Heart left ventricle (tissue), 16 donors: ENCODE measurements at regions not wholly inside any gene's neighbourhood (a gene's known extent, or its start where the extent isn't known, plus 50 kb on each side); places are given as distances from the start of the nearest gene placed in this dataset.

ENCODE experiments used
- ATAC-seq, 4 donors: fragments of 200-7000 bp; cut with Tn5 transposase; one replicate each; pipeline ENCODE4 v1.9.1; 2020 to 2022; ENCODE audit warnings: moderate library complexity in 4 of 4, mild to moderate bottlenecking in 3 of 4, moderate number of reproducible peaks in 1 of 4
- DNase-seq, 5 donors: peaks; one replicate each; pipeline ENCODE4 v3.0.0-alpha.2; 2020
- H3K27ac ChIP-seq, 12 donors: fragments of 200-600 bp; sonication (generic) in 4 of 12; one replicate each; pipeline versions ENCODE4 v1.5.0 to v1.8.0; 2016 to 2022; ENCODE audit warnings: mild to moderate bottlenecking in 2 of 12
- H3K27me3 ChIP-seq, 9 donors: fragments of 200-600 bp; sonication (generic) in 2 of 9; one replicate each; pipeline versions ENCODE4 v1.5.1 to v1.8.0; 2016 to 2022; ENCODE audit warnings: mild to moderate bottlenecking in 3 of 9
- H3K36me3 ChIP-seq, 9 donors: fragments of 200-600 bp; sonication (generic) in 2 of 9; one replicate each; pipeline versions ENCODE4 v1.5.0 to v1.8.0; 2018 to 2022; ENCODE audit warnings: mild to moderate bottlenecking in 2 of 9
- H3K4me1 ChIP-seq, 12 donors: fragments of 200-600 bp; sonication (generic) in 4 of 12; one replicate each; pipeline versions ENCODE4 v1.5.0 to v1.8.0; 2016 to 2022; ENCODE audit warnings: mild to moderate bottlenecking in 3 of 12
- H3K4me3 ChIP-seq, 12 donors: fragments of 200-600 bp; sonication (generic) in 4 of 12; one replicate each; pipeline versions ENCODE4 v1.5.0 to v1.8.0; 2017 to 2022; ENCODE audit warnings: mild to moderate bottlenecking in 9 of 12, moderate library complexity in 4 of 12
- H3K9me3 ChIP-seq, 12 donors: fragments of 200-600 bp; sonication (generic) in 4 of 12; one replicate each; pipeline versions ENCODE4 v1.5.0 to v1.8.0; 2016 to 2022; ENCODE audit warnings: mild to moderate bottlenecking in 1 of 12
- CTCF ChIP-seq, 12 donors: fragments of 200-600 bp; sonication (generic) in 4 of 12; IDR thresholded peaks; one replicate each; pipeline versions ENCODE4 v1.5.0 to v1.8.0; 2018 to 2022; ENCODE audit warnings: antibody characterized with exemption in 12 of 12, mild to moderate bottlenecking in 5 of 12
- POLR2A ChIP-seq, 2 donors: fragments of 450-650 bp; IDR thresholded peaks; one replicate each; pipeline ENCODE4 v1.6.1; 2017; ENCODE audit warnings: antibody characterized with exemption in 2 of 2, mild to moderate bottlenecking in 2 of 2, moderate library complexity in 2 of 2
- WGBS, 4 donors: extraction: QIAGEN DNeasy Blood & Tissue Kit in 2 of 4; methylation state at CpG; one replicate each; pipeline versions ENCODE4 v1.1.5 to v1.1.7; 2013 to 2018; 5-methylcytosine and 5-hydroxymethylcytosine counted together
- intact Hi-C, 10 donors: fragments of 100-400 bp; cut with DNase I; formaldehyde crosslinking; loops; one replicate each; pipeline versions ENCODE4 v1.11.1 to v1.14.2; 2022
- donor health status: ischemic (EF 13 %, LVEDD 7.1; RV severe dilation, severe dysfunction).
- donor health status: healthy with polysubstance abuse.
- donor health status: DM: no; HTN: yes; CAD: no.
- donor health status: DM: no; HTN: no; CAD: no.
- donor health status: ischemic (EF 25% LVEDD 6.9; RV normal size, moderate dysfunction).
- donor health status: ischemic (EF 25% LVEDD 5.7; RV mildly dilated, moderate dysfunction).
- donor health status: healthy.
- donor health status: DM: yes; HTN: yes; CAD: no.
- donor health status: ischemic (EF 35%, LVEDD 5.7; RV mildly dilated, moderate dysfunction).
- donor health status: nonischemic (EF 11% LVEDD 7.7; RV severe dilation, severe dysfunction).
- donor health status: DM: yes; HTN: yes; CAD: no.
- donor health status: PGD.
- donor health status: ischemic (EF 29% LVEDD 5.4; RV normal size, mild dysfunction).
- donor health status: nonischemic (EF 23%, LVEDD 6.1; RV moderate dilation, normal function).

- TF ChIP-seq CTCF (IDR thresholded peaks at IDR 0.05) (no peak), POLR2A (IDR thresholded peaks at IDR 0.05) (no peak)
- Histone ChIP-seq H3K36me3 (no peaks in the 10 kb centered on the region), H3K27me3 (peaks cover 0 to 26% (median 3%) of the 10 kb centered on the region in 9 donors), H3K4me3 (no peak overlapping the region), H3K9me3 (no peaks in the 10 kb centered on the region), H3K27ac (no peak overlapping the region), H3K4me1 (peaks cover 0 to 16% (median 7%) of the 10 kb centered on the region in 12 donors)
- DNase-seq (no peak), ATAC-seq (no peak)
- WGBS, 4 donors = 92 to 97% (median 95%) methylated on average over 5 of the region's 5 CpGs
- intact Hi-C loops = loop anchor here in 1 of 10 donors (10.0 kb wide), 1 partner anchor 930 kb away; no protein-coding TSS in a partner anchor
Observed at GRCh38 chr9:88074931-88075330, 63.3 kb downstream of the SPATA31C2 start.

- ATAC-seq = no peak
- DNase-seq = no peak
- no peak overlapping the region for H3K27ac ChIP-seq
- H3K36me3 ChIP-seq = no peaks in the 10 kb centered on the region
- intact Hi-C loops = loop anchor here in 1 of 10 donors (10.0 kb wide), 1 partner anchor 932 kb away; no protein-coding TSS in a partner anchor
- H3K4me3 ChIP-seq = no peak overlapping the region
- 93 to 100% (median 95%) methylated on average over 2 of the region's 2 CpGs for WGBS, 4 donors
- H3K27me3 ChIP-seq = peaks cover 0 to 26% (median 4%) of the 10 kb centered on the region in 9 donors
- TF ChIP-seq CTCF (IDR thresholded peaks at IDR 0.05) (no peak), POLR2A (IDR thresholded peaks at IDR 0.05) (no peak)
- H3K9me3 ChIP-seq = no peaks in the 10 kb centered on the region
- H3K4me1 ChIP-seq = peaks cover 0 to 16% (median 7%) of the 10 kb centered on the region in 12 donors
Observed at GRCh38 chr9:88072831-88073375, 65.4 kb downstream of the SPATA31C2 start.

GRCh38 chr9:88071331-88071730 is 66.9 kb downstream of the SPATA31C2 start:
- intact Hi-C loops = loop anchor here in 1 of 10 donors (10.0 kb wide), 1 partner anchor 933 kb away; no protein-coding TSS in a partner anchor
- DNase-seq = no peak
- H3K9me3 ChIP-seq = no peaks in the 10 kb centered on the region
- H3K27ac ChIP-seq = no peak overlapping the region
- TF ChIP-seq CTCF (IDR thresholded peaks at IDR 0.05) = no peak
- TF ChIP-seq POLR2A (IDR thresholded peaks at IDR 0.05) = no peak
- ATAC-seq = no peak
- 70 to 85% (median 81%) methylated on average over 2 of the region's 2 CpGs for WGBS, 4 donors
- no peaks in the 10 kb centered on the region for H3K36me3 ChIP-seq
- H3K27me3 ChIP-seq = peaks cover 0 to 17% (median 4%) of the 10 kb centered on the region in 9 donors
- peaks cover 0 to 8% (median 4%) of the 10 kb centered on the region in 12 donors for H3K4me1 ChIP-seq
- H3K4me3 ChIP-seq = no peak overlapping the region

- no peak for ATAC-seq
- Histone ChIP-seq H3K27me3 (peaks cover 0 to 13% (median 3%) of the 10 kb centered on the region in 9 donors), H3K4me1 (no peaks in the 10 kb centered on the region), H3K36me3 (no peaks in the 10 kb centered on the region), H3K27ac (no peak overlapping the region), H3K4me3 (no peak overlapping the region), H3K9me3 (no peaks in the 10 kb centered on the region)
- WGBS, 4 donors = 55 to 67% (median 58%) methylated on average over 3 of the region's 3 CpGs
- no peak for DNase-seq
- no peak for TF ChIP-seq CTCF (IDR thresholded peaks at IDR 0.05)
- TF ChIP-seq POLR2A (IDR thresholded peaks at IDR 0.05) = no peak
- intact Hi-C loops = no loop called here
Observed at GRCh38 chr9:88065619-88066018, 72.7 kb downstream of the SPATA31C2 start.
